AG10803 (cell line): ENCODE measurements at regions not wholly inside any gene's neighbourhood (a gene's known extent, or its start where the extent isn't known, plus 50 kb on each side); places are given as distances from the start of the nearest gene placed in this dataset.

Source experiments
- DNase-seq: peaks from one replicate; pipeline ENCODE4 v3.0.0; 2010; ENCODE audit warnings: low read depth
- H3K4me3 ChIP-seq: 2 replicates; pipeline ENCODE4 v1.5.1; 2011; ENCODE audit warnings: mild to moderate bottlenecking, low read length, control low read depth
- CTCF ChIP-seq: conservative IDR thresholded peaks from 2 replicates; pipeline ENCODE4 v1.5.1; 2011; ENCODE audit warnings: mild to moderate bottlenecking, low read length, control low read depth, inconsistent platforms

- TF ChIP-seq CTCF: no peak
- no peak for DNase-seq
- H3K4me3 ChIP-seq: no peak overlapping the region
Observed at GRCh38 chr3:10561162-10561945, 56.0 kb upstream of the ATP2B2 start.

- no peak for DNase-seq
Observed at GRCh38 chr3:10561946-10562560, 56.7 kb upstream of the ATP2B2 start.

GRCh38 chr3:10563396-10563795 is 58.0 kb upstream of the ATP2B2 start:
- no peak for DNase-seq
- H3K4me3 ChIP-seq: no peak overlapping the region
- no peak for TF ChIP-seq CTCF

More at GRCh38 chr3:10561946-10562560, 56.7 kb upstream of the ATP2B2 start:
- TF ChIP-seq CTCF: no peak
- no peak overlapping the region for H3K4me3 ChIP-seq

GRCh38 chr3:10565814-10566213 is 60.4 kb upstream of the ATP2B2 start:
- TF ChIP-seq CTCF: no peak
- no peak for DNase-seq
- H3K4me3 ChIP-seq: no peak overlapping the region

- no peak overlapping the region for H3K4me3 ChIP-seq
- TF ChIP-seq CTCF: no peak
Observed at GRCh38 chr3:10566451-10566850, 61.1 kb upstream of the ATP2B2 start.

GRCh38 chr3:10568549-10568948 is 63.2 kb upstream of the ATP2B2 start:
- no peak overlapping the region for H3K4me3 ChIP-seq
- TF ChIP-seq CTCF: no peak
- DNase-seq: no peak

More at GRCh38 chr3:10566451-10566850, 61.1 kb upstream of the ATP2B2 start:
- no peak for DNase-seq
